ENCODE measurements at regions not wholly inside any gene's neighbourhood (a gene's known extent, or its start where the extent isn't known, plus 50 kb on each side); places are given as distances from the start of the nearest gene placed in this dataset.

DNA sequence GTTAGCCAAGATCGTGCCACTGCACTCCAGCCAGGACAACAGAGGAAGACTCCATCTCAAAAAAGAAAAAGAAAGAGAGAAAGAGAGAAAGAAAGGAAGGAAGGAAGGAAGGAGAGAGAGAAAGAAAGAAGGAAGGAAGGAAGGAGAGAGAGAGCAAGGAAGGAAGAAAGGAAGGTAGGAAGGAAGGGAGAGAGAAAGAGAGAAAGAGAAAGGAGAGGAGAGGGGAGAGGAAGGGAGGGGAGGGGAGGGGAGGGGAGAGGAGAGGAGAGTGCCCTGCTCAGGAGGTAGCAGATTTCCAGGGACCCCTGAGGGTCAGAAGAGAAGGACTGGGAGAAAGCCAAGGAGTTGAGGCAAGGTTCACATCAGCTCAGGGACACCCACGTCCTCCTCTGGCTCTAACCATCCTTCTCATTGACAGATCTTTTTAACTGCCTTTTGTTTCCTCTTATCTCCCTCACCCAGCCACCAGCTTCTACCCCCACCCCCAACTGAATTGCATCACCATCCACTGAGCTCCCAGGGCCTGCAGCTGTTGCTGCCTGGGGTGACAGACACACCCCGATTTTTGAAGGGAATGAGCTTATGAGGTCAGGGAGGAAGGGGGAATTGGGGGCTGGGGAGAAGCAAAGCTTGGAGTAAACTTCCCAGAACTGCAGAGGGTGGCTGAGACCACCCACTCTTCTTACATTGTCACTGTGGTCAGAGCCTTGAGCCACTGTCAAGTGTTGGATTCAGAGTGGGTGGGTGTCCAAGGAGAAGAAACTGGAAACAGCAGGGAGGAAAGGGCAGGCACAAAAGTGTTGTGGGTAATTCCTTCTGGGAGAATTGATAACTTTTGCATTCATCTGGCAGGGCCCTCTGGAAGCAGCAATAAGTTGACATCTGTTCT is 91.6 kb downstream of the GLUL start (continued):
- TF ChIP-seq ARNT2 (CRISPR knock-in tag; IDR thresholded peaks at IDR 0.05; ENCODE audit: low read depth) (no peak), CEBPG (CRISPR knock-in tag; IDR thresholded peaks at IDR 0.05) (peak; percentile 98), SMC3 (IDR thresholded peaks at IDR 0.05; ENCODE audit: low read length) (peak; percentile 13; the same call in 1 of the 2 replicates), MEF2D (CRISPR knock-in tag; IDR thresholded peaks at IDR 0.05) (0 out of 2 replicates have a peak, but pooled peaks have one; percentile 33), ELF3 (CRISPR knock-in tag; IDR thresholded peaks at IDR 0.05) (peak; percentile 67; the same call in 1 of the 2 replicates), ZNF431 (CRISPR knock-in tag; IDR thresholded peaks at IDR 0.05; ENCODE audit: borderline replicate concordance, low read depth) (no peak), PLRG1 (conservative IDR thresholded peaks at IDR 0.05) (no peak), ZNF607 (CRISPR knock-in tag; IDR thresholded peaks at IDR 0.05; ENCODE audit: borderline replicate concordance) (no peak), MEIS2 (CRISPR knock-in tag; IDR thresholded peaks at IDR 0.05) (no peak), GABPB1 (CRISPR knock-in tag; IDR thresholded peaks at IDR 0.05) (no peak), ZNF761 (CRISPR knock-in tag; conservative IDR thresholded peaks at IDR 0.05) (no peak), ZNF329 (CRISPR knock-in tag; IDR thresholded peaks at IDR 0.05; ENCODE audit: low read depth) (no peak), THAP11 (CRISPR knock-in tag; IDR thresholded peaks at IDR 0.05) (0 out of 2 replicates have a peak, but pooled peaks have one; percentile 26), CCDC6 (CRISPR knock-in tag; IDR thresholded peaks at IDR 0.05) (peak; percentile 30; the same call in 1 of the 2 replicates)
- TF ChIP-seq, protein P1, sequence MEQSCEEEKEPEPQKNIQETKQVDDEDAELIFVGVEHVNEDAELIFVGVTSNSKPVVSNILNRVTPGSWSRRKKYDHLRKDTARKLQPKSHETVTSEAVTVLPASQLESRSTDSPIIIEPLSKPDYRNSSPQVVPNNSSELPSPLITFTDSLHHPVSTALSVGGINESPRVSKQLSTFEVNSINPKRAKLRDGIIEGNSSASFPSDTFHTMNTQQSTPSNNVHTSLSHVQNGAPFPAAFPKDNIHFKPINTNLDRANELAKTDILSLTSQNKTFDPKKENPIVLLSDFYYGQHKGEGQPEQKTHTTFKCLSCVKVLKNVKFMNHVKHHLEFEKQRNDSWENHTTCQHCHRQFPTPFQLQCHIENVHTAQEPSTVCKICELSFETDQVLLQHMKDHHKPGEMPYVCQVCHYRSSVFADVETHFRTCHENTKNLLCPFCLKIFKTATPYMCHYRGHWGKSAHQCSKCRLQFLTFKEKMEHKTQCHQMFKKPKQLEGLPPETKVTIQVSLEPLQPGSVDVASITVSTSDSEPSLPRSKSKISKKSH (CRISPR knock-in tag; IDR thresholded peaks at IDR 0.05; ENCODE audit: borderline replicate concordance) = no peak
- TF ChIP-seq, protein P2, sequence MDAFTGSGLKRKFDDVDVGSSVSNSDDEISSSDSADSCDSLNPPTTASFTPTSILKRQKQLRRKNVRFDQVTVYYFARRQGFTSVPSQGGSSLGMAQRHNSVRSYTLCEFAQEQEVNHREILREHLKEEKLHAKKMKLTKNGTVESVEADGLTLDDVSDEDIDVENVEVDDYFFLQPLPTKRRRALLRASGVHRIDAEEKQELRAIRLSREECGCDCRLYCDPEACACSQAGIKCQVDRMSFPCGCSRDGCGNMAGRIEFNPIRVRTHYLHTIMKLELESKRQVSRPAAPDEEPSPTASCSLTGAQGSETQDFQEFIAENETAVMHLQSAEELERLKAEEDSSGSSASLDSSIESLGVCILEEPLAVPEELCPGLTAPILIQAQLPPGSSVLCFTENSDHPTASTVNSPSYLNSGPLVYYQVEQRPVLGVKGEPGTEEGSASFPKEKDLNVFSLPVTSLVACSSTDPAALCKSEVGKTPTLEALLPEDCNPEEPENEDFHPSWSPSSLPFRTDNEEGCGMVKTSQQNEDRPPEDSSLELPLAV (CRISPR knock-in tag; conservative IDR thresholded peaks at IDR 0.05; ENCODE audit: low read depth) = no peak
- TF ChIP-seq, protein P3, sequence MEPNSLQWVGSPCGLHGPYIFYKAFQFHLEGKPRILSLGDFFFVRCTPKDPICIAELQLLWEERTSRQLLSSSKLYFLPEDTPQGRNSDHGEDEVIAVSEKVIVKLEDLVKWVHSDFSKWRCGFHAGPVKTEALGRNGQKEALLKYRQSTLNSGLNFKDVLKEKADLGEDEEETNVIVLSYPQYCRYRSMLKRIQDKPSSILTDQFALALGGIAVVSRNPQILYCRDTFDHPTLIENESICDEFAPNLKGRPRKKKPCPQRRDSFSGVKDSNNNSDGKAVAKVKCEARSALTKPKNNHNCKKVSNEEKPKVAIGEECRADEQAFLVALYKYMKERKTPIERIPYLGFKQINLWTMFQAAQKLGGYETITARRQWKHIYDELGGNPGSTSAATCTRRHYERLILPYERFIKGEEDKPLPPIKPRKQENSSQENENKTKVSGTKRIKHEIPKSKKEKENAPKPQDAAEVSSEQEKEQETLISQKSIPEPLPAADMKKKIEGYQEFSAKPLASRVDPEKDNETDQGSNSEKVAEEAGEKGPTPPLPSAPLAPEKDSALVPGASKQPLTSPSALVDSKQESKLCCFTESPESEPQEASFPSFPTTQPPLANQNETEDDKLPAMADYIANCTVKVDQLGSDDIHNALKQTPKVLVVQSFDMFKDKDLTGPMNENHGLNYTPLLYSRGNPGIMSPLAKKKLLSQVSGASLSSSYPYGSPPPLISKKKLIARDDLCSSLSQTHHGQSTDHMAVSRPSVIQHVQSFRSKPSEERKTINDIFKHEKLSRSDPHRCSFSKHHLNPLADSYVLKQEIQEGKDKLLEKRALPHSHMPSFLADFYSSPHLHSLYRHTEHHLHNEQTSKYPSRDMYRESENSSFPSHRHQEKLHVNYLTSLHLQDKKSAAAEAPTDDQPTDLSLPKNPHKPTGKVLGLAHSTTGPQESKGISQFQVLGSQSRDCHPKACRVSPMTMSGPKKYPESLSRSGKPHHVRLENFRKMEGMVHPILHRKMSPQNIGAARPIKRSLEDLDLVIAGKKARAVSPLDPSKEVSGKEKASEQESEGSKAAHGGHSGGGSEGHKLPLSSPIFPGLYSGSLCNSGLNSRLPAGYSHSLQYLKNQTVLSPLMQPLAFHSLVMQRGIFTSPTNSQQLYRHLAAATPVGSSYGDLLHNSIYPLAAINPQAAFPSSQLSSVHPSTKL (CRISPR knock-in tag; IDR thresholded peaks at IDR 0.05) = peak; percentile 75
- TF ChIP-seq, protein P4, sequence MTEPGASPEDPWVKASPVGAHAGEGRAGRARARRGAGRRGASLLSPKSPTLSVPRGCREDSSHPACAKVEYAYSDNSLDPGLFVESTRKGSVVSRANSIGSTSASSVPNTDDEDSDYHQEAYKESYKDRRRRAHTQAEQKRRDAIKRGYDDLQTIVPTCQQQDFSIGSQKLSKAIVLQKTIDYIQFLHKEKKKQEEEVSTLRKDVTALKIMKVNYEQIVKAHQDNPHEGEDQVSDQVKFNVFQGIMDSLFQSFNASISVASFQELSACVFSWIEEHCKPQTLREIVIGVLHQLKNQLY (CRISPR knock-in tag; IDR thresholded peaks at IDR 0.05) = no peak
- TF ChIP-seq, protein P5, sequence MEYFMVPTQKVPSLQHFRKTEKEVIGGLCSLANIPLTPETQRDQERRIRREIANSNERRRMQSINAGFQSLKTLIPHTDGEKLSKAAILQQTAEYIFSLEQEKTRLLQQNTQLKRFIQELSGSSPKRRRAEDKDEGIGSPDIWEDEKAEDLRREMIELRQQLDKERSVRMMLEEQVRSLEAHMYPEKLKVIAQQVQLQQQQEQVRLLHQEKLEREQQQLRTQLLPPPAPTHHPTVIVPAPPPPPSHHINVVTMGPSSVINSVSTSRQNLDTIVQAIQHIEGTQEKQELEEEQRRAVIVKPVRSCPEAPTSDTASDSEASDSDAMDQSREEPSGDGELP (IDR thresholded peaks at IDR 0.05; ENCODE audit: borderline replicate concordance, low read depth) = peak; percentile 60; the same call in 1 of the 2 replicates
